Panc1 (cell line): ENCODE measurements at regions not wholly inside any gene's neighbourhood (a gene's known extent, or its start where the extent isn't known, plus 50 kb on each side); places are given as distances from the start of the nearest gene placed in this dataset.

ENCODE experiments used
- ATAC-seq: fragments of 200-7000 bp; cut with Tn5 transposase; 2 replicates; pipeline ENCODE4 v1.9.1; 2020; ENCODE audit warnings: mild to moderate bottlenecking, moderate library complexity
- BruUV-seq: library from RNA; stranded (reverse); fragments of 400-500 nt; replicated peaks from 2 replicates; lab custom pipeline; 2021; lab: Mats Ljungman, UMichigan
- CTCF ChIA-PET: fragments of 300-600 bp; sonication (Branson Sonifier 250); formaldehyde crosslinking; loops from one replicate; lab custom pipeline; 2022; ENCODE audit warnings: antibody characterized with exemption; lab: Charles Lee
- POLR2A ChIA-PET: fragments of 300-600 bp; sonication (Branson Sonifier 250); formaldehyde crosslinking; loops from one replicate; lab custom pipeline; 2022; ENCODE audit warnings: antibody characterized with exemption; lab: Charles Lee
- DNase-seq: peaks from one replicate; pipeline ENCODE4 v3.0.0-alpha.2; 2010; ENCODE audit warnings: low read depth, low spot score
- H3K27ac ChIP-seq: 2 replicates; pipeline ENCODE4 v1.5.1; 2011; ENCODE audit warnings: mild to moderate bottlenecking, low read length, inconsistent platforms
- H3K27me3 ChIP-seq: fragments of 200-500 bp; sonication (Bioruptor generic); 2 replicates; pipeline ENCODE4 v1.6.0; 2014; ENCODE audit warnings: low read length, inconsistent platforms; ENCODE audit not compliant: control insufficient read depth, insufficient read depth
- H3K36me3 ChIP-seq: fragments of 200-500 bp; sonication (Bioruptor generic); 2 replicates; pipeline ENCODE4 v1.5.1; 2014; ENCODE audit warnings: inconsistent platforms, mild to moderate bottlenecking, low read length, moderate library complexity; ENCODE audit not compliant: control insufficient read depth, insufficient read depth
- H3K4me1 ChIP-seq: 2 replicates; pipeline ENCODE4 v1.5.1; 2011; ENCODE audit warnings: inconsistent platforms, mild to moderate bottlenecking, low read length, moderate library complexity; ENCODE audit not compliant: control insufficient read depth, insufficient read depth
- H3K4me3 ChIP-seq, 2 experiments: 2 replicates each; pipeline ENCODE4 v1.5.1; 2011 to 2012; ENCODE audit warnings: low read depth in 2 of 2, low read length in 2 of 2, mild to moderate bottlenecking in 2 of 2, inconsistent platforms in 1 of 2, moderate library complexity in 1 of 2
- H3K9me3 ChIP-seq: fragments of 200-500 bp; sonication (Bioruptor generic); 2 replicates; pipeline ENCODE4 v1.5.1; 2014; ENCODE audit warnings: low read depth, mild to moderate bottlenecking, inconsistent platforms, low read length, moderate library complexity; ENCODE audit not compliant: control insufficient read depth, insufficient read depth
- POLR2AphosphoS5 ChIP-seq: IDR thresholded peaks from 2 replicates; pipeline ENCODE4 v1.6.1; 2012; ENCODE audit warnings: mild to moderate bottlenecking, low read depth, low read length, moderate library complexity
- SIN3A ChIP-seq: IDR thresholded peaks from 2 replicates; pipeline ENCODE4 v1.6.1; 2012; ENCODE audit warnings: low read depth, mild to moderate bottlenecking, low read length, moderate library complexity, borderline replicate concordance; ENCODE audit not compliant: insufficient read depth
- TCF7L2 ChIP-seq: IDR thresholded peaks from 2 replicates; pipeline ENCODE4 v1.6.1; 2011; ENCODE audit warnings: mild to moderate bottlenecking, low read depth, low read length, inconsistent platforms
- in situ Hi-C: cut with HindIII; loops from 2 replicates; pipeline ENCODE4 v1.10.0; 2016; ENCODE audit warnings: low sequenced_read_pairs, low pct_unique_long_range_greater_than_20kb
- intact Hi-C: fragments of 100-400 bp; cut with micrococcal nuclease; formaldehyde crosslinking; loops from one replicate; pipeline ENCODE4 v1.10.0; 2022; ENCODE audit not compliant: unreplicated experiment
- TF ChIP-seq, protein P1 (sequence below), 2 experiments: IDR thresholded peaks; 2 replicates each; pipeline ENCODE4 v1.6.1; 2011 to 2012; ENCODE audit warnings: low read depth in 2 of 2, control low read depth in 1 of 2, low read length in 1 of 2, mild to moderate bottlenecking in 1 of 2, moderate library complexity in 1 of 2; ENCODE audit not compliant: insufficient read depth in 1 of 2
- TF ChIP-seq, protein P2 (sequence below): fragments of 450-650 bp; IDR thresholded peaks from 2 replicates; pipeline ENCODE4 v1.5.1; 2017; ENCODE audit warnings: mild to moderate bottlenecking

DNA sequence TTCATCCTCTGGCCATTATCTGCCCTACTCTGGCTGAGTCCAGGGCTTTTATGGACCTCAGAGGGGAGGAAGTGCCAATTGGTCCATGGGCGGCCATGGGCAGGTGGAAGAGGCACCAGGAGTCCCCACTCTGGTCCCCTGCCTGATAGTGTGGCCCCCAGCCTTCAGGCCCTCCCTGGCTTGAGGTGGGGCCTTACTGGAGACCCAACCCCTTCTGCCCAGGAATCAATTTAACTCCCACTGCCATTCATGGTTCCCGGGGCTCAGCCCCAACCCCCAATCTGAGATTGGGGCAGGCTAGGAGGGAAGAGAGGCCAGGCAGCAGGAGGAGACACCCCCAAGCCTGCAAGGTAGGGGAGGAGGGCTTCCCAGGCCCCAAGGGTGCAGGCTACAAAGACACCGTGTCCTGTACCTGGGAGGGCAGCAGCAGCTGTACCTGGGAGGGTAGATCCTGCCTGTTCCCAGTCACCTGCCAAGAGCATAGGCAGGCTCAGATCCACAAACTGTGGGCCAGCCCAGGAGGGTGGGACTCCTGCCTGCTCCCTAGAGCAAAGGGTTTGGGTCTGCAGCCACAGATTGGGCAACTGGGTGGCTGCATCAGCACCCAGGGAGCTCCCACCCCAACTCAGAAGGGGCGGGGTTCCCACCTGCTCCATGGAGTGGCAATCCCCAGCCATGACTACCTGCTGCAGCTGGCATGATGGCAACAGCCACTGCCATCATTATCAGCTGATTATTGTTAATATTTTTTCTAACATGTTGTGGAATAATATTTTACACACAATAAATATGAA is 1044.1 kb upstream of the B3GALT2 start:
- Histone ChIP-seq H3K9me3 (no peaks in the 10 kb centered on the region; the same call in 1 of the 2 replicates), H3K4me1 (no peaks in the 10 kb centered on the region), H3K4me3 (no peak overlapping the region), H3K36me3 (no peaks in the 10 kb centered on the region), H3K27me3 (no peaks in the 10 kb centered on the region), H3K27ac (no peak overlapping the region)
- no peak for ATAC-seq
- POLR2A ChIA-PET, result no interaction called here
- BruUV-seq, result no TSS peak
- TF ChIP-seq, protein P1, sequence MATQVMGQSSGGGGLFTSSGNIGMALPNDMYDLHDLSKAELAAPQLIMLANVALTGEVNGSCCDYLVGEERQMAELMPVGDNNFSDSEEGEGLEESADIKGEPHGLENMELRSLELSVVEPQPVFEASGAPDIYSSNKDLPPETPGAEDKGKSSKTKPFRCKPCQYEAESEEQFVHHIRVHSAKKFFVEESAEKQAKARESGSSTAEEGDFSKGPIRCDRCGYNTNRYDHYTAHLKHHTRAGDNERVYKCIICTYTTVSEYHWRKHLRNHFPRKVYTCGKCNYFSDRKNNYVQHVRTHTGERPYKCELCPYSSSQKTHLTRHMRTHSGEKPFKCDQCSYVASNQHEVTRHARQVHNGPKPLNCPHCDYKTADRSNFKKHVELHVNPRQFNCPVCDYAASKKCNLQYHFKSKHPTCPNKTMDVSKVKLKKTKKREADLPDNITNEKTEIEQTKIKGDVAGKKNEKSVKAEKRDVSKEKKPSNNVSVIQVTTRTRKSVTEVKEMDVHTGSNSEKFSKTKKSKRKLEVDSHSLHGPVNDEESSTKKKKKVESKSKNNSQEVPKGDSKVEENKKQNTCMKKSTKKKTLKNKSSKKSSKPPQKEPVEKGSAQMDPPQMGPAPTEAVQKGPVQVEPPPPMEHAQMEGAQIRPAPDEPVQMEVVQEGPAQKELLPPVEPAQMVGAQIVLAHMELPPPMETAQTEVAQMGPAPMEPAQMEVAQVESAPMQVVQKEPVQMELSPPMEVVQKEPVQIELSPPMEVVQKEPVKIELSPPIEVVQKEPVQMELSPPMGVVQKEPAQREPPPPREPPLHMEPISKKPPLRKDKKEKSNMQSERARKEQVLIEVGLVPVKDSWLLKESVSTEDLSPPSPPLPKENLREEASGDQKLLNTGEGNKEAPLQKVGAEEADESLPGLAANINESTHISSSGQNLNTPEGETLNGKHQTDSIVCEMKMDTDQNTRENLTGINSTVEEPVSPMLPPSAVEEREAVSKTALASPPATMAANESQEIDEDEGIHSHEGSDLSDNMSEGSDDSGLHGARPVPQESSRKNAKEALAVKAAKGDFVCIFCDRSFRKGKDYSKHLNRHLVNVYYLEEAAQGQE (IDR thresholded peaks at IDR 0.05; ENCODE audit: insufficient read depth in 1 of 2, low read depth in 2 of 2, low read length in 1 of 2), result no peak
- TF ChIP-seq, protein P2, sequence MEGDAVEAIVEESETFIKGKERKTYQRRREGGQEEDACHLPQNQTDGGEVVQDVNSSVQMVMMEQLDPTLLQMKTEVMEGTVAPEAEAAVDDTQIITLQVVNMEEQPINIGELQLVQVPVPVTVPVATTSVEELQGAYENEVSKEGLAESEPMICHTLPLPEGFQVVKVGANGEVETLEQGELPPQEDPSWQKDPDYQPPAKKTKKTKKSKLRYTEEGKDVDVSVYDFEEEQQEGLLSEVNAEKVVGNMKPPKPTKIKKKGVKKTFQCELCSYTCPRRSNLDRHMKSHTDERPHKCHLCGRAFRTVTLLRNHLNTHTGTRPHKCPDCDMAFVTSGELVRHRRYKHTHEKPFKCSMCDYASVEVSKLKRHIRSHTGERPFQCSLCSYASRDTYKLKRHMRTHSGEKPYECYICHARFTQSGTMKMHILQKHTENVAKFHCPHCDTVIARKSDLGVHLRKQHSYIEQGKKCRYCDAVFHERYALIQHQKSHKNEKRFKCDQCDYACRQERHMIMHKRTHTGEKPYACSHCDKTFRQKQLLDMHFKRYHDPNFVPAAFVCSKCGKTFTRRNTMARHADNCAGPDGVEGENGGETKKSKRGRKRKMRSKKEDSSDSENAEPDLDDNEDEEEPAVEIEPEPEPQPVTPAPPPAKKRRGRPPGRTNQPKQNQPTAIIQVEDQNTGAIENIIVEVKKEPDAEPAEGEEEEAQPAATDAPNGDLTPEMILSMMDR, result no peak
- no peak for TF ChIP-seq SIN3A
- intact Hi-C loops (no loop called here), in situ Hi-C loops (no loop called here)
- DNase-seq, result no peak
- CTCF ChIA-PET, result no interaction called here

DNA sequence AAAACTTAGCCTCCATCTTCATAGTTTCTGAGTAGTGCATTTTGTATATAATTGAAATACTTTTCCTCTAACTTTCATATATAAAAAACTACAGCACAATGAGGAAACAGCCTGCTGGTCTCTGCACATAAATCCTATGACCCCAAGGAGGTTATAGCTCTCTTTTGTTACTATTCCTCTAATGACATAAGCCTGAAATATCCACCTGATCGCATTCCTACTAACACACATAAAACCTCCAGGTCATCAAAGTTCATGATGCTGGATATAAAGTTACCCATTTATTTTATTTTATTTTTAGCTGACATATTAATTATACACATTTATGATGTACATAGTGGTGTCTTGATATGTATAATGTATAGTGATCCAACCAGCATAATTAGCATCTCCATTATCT is 1042.0 kb upstream of the B3GALT2 start:
- TF ChIP-seq POLR2AphosphoS5 (no peak), TCF7L2 (no peak), SIN3A (no peak)
- TF ChIP-seq, protein P1 (IDR thresholded peaks at IDR 0.05; ENCODE audit: insufficient read depth in 1 of 2, low read depth in 2 of 2, low read length in 1 of 2), result no peak
- TF ChIP-seq, protein P2, result no peak
- Histone ChIP-seq H3K36me3 (no peaks in the 10 kb centered on the region), H3K27ac (no peak overlapping the region), H3K9me3 (no peaks in the 10 kb centered on the region), H3K4me1 (no peaks in the 10 kb centered on the region), H3K4me3 (no peak overlapping the region), H3K27me3 (no peaks in the 10 kb centered on the region)
- ChIA-PET POLR2A (no interaction called here), CTCF (interaction anchor here (0.9 kb wide), 1 partner anchor 1338 kb away, joined by 3 read pairs; no protein-coding TSS in a partner anchor)
- in situ Hi-C loops, result no loop called here
- no TSS peak for BruUV-seq
- intact Hi-C loops, result no loop called here
- DNase-seq (no peak), ATAC-seq (no peak)
